ENCODE measurements at regions not wholly inside any gene's neighbourhood (a gene's known extent, or its start where the extent isn't known, plus 50 kb on each side); places are given as distances from the start of the nearest gene placed in this dataset.

DNA sequence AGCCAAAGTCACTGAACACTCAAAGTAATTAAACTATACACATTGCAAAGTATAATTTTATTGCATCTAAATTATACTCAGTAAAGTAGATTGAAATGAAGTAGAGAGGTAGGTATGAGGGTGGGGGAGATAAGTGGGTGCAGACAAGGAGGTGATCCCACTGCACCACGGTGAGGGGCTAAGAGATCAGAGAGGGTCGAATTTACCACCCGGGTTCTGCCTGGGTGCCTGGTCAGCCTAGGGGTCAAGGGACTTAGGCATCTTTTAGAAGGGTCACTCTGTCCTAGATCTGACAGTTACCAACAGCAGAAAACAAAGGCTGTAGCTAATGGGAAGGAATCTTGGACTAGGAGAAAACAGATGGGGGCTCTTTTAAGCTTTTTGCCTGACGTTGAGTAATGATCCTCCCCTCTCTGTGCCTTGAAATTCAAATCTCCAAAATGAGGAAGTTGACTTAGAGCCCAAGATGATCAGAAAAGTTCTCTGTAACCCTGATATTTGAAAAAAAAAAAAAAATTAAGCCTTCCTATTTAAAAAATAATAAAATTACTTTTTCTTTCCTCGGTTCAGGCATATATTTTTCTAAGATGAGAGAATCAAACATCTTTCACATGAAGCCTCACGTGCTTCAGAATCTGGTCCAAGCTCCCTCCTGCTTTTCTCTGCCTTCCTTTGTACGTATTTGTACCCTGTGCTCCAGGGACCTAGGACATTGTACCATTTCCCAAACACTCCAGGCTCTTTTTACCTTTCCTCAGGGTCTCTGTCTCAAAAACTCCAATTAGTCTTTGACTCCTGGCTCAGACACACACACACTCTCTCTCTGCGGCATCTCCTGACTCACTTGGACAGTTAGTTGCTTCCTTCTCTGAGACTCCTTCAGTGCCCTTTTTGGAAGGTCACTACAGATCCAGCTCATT, 353.9 kb downstream of the CYRIA start:
- Histone ChIP-seq H3K14ac (replicated peaks; ENCODE audit: low read depth, low read length) (no peak overlapping the region), H3K79me1 (ENCODE audit: low read depth in 1 of 2, low read length in 2 of 2) (no peaks in the 10 kb centered on the region), H2BK20ac (ENCODE audit: low read depth, low read length) (no peak overlapping the region), H2BK5ac (ENCODE audit: low read depth, low read length, poor library complexity, severe bottlenecking) (no peak overlapping the region), H4K8ac (ENCODE audit: low read depth in 2 of 2, low read length in 2 of 2) (no peak overlapping the region), H3K56ac (ENCODE audit: extremely low read depth, insufficient read depth, low read length) (no peak overlapping the region), H3K4me2 (ENCODE audit: low read depth, low read length) (no peak overlapping the region), H3K9me3 (ENCODE audit: control insufficient read depth, insufficient read depth, low read length) (peaks cover 19% of the 10 kb centered on the region), H2AK5ac (ENCODE audit: low read depth, low read length) (no peak overlapping the region), H4K20me1 (ENCODE audit: insufficient read depth, low read length) (no peaks in the 10 kb centered on the region), H2AFZ (replicated peaks; ENCODE audit: low read length, poor library complexity) (no peak overlapping the region), H2AK9ac (replicated peaks; ENCODE audit: low read depth, low read length, poor library complexity) (no peak overlapping the region), H3K9me1 (ENCODE audit: insufficient read depth, low read length) (no peaks in the 10 kb centered on the region), H3K4ac (ENCODE audit: low read depth, low read length) (no peak overlapping the region), H3K27me3 (ENCODE audit: control insufficient read depth, insufficient read depth, low read length) (no peaks in the 10 kb centered on the region), H3K18ac (ENCODE audit: low read depth, low read length) (no peak overlapping the region), H3K4me1 (ENCODE audit: control insufficient read depth, insufficient read depth, low read length) (no peaks in the 10 kb centered on the region), H2BK15ac (ENCODE audit: low read depth, low read length) (no peak overlapping the region), H3K9ac (ENCODE audit: low read depth, low read length) (no peak overlapping the region), H3K4me3 (ENCODE audit: insufficient read depth, low read depth, low read length) (no peak overlapping the region), H3K36me3 (ENCODE audit: control insufficient read depth, insufficient read depth, low read length) (no peaks in the 10 kb centered on the region), H3K27ac (ENCODE audit: insufficient read depth, low read length) (no peak overlapping the region), H3K23ac (ENCODE audit: low read depth, low read length) (no peak overlapping the region), H4K91ac (ENCODE audit: insufficient read depth, low read depth, low read length) (no peak overlapping the region), H4K5ac (ENCODE audit: low read depth, low read length) (no peak overlapping the region), H2BK120ac (ENCODE audit: low read depth, low read length) (no peak overlapping the region)
- TF ChIP-seq ELK1 (IDR thresholded peaks at IDR 0.05; ENCODE audit: borderline replicate concordance, low read depth, low read length) (no peak), FOS (IDR thresholded peaks at IDR 0.05; ENCODE audit: low read depth, low read length) (no peak), MAFK (IDR thresholded peaks at IDR 0.05; ENCODE audit: low read depth, low read length) (no peak), USF2 (IDR thresholded peaks at IDR 0.05; ENCODE audit: low read depth, low read length) (no peak)
- TF ChIP-seq, protein P1, sequence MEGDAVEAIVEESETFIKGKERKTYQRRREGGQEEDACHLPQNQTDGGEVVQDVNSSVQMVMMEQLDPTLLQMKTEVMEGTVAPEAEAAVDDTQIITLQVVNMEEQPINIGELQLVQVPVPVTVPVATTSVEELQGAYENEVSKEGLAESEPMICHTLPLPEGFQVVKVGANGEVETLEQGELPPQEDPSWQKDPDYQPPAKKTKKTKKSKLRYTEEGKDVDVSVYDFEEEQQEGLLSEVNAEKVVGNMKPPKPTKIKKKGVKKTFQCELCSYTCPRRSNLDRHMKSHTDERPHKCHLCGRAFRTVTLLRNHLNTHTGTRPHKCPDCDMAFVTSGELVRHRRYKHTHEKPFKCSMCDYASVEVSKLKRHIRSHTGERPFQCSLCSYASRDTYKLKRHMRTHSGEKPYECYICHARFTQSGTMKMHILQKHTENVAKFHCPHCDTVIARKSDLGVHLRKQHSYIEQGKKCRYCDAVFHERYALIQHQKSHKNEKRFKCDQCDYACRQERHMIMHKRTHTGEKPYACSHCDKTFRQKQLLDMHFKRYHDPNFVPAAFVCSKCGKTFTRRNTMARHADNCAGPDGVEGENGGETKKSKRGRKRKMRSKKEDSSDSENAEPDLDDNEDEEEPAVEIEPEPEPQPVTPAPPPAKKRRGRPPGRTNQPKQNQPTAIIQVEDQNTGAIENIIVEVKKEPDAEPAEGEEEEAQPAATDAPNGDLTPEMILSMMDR (conservative IDR thresholded peaks at IDR 0.05; ENCODE audit: low read depth, low read length) = no peak
- intact Hi-C loops (cut with micrococcal nuclease) (no loop called here), in situ Hi-C loops (cut with MboI; ENCODE audit: low sequenced_read_pairs) (no loop called here), dilution Hi-C loops (cut with HindIII; ENCODE audit: low sequenced_read_pairs, unreplicated experiment) (no loop called here)
- 14% methylated on average over 1 of the region's 8 CpGs; no CpG with 5 or more reads in 1 of the 2 experiments for WGBS, 2 experiments (ENCODE audit: extremely low coverage in 2 of 2, insufficient read length in 1 of 2)
- ChIA-PET CTCF (no interaction called here), POLR2A (ENCODE audit: unreplicated experiment) (no interaction called here)
- BruUV-seq (replicated peaks) = no TSS peak
- no peak for ATAC-seq (ENCODE audit: low read depth)
- no peak for DNase-seq

All from IMR-90 (cell line).